Naive thymus-derived CD8-positive, alpha-beta T cell (primary cell): ENCODE measurements at regions not wholly inside any gene's neighbourhood (a gene's known extent, or its start where the extent isn't known, plus 50 kb on each side); places are given as distances from the start of the nearest gene placed in this dataset.
"Not testable (repeated sequence)": the region's sequence is repeated elsewhere in the genome, so short reads cannot be mapped to it uniquely, and the experiment has no call there.

Experiments
- ATAC-seq, 2 donors: fragments of 150-1000 bp; cut with Tn5 transposase in 1 of 2; sonication (Bioruptor Pico), chemical (Tn5 transposase) in 1 of 2; 1 replicate in 1 of 2; 2 replicates in 1 of 2; pipeline ENCODE4 v1.10.0; 2021; ENCODE audit warnings: mild to moderate bottlenecking in 2 of 2, moderate library complexity in 2 of 2
- POLR2A ChIA-PET: fragments of 350-600 bp; sonication (Branson Sonifier 250); formaldehyde crosslinking; loops from one replicate; lab custom pipeline; 2021; ENCODE audit warnings: antibody characterized with exemption; lab: Charles Lee
- DNase-seq, 10 donors: peaks; one replicate each; pipeline versions ENCODE4 v3.0.0 to v3.0.0-alpha.2; 2020 to 2022
- H3K27ac Mint-ChIP-seq, 10 donors: one replicate each; pipeline ENCODE4 v1.8.0; 2020 to 2022; ENCODE audit warnings: mild to moderate bottlenecking in 10 of 10, mixed read lengths in 10 of 10, moderate library complexity in 4 of 10, inconsistent platforms in 1 of 10
- H3K27me3 Mint-ChIP-seq, 5 donors: one replicate each; pipeline ENCODE4 v1.8.0; 2021 to 2022; ENCODE audit warnings: mixed read lengths in 5 of 5
- H3K36me3 Mint-ChIP-seq, 3 donors: one replicate each; pipeline ENCODE4 v1.8.0; 2020 to 2022; ENCODE audit warnings: mixed read lengths in 3 of 3, mild to moderate bottlenecking in 2 of 3, inconsistent platforms in 1 of 3
- H3K4me1 Mint-ChIP-seq, 4 donors: one replicate each; pipeline ENCODE4 v1.8.0; 2021 to 2022; ENCODE audit warnings: mixed read lengths in 4 of 4
- H3K4me3 Mint-ChIP-seq, 10 donors: one replicate each; pipeline ENCODE4 v1.8.0; 2020 to 2022; ENCODE audit warnings: mild to moderate bottlenecking in 10 of 10, mixed read lengths in 10 of 10, moderate library complexity in 6 of 10, inconsistent platforms in 1 of 10
- H3K9me3 Mint-ChIP-seq, 9 donors: one replicate each; pipeline ENCODE4 v1.8.0; 2020 to 2022; ENCODE audit warnings: mixed read lengths in 9 of 9, mild to moderate bottlenecking in 3 of 9, inconsistent platforms in 1 of 9, moderate library complexity in 1 of 9

GRCh38 chr11:115653926-115654325 is 149.7 kb upstream of the CADM1 start:
- Mint-ChIP-seq H3K9me3 (peaks cover 0 to 11% (median 0%) of the 10 kb centered on the region in 9 donors), H3K27me3 (peaks cover 11 to 78% (median 36%) of the 10 kb centered on the region in 5 donors), H3K36me3 (peaks cover 0 to 6% (median 0%) of the 10 kb centered on the region in 3 donors), H3K4me1 (no peaks in the 10 kb centered on the region), H3K27ac (no peak overlapping the region), H3K4me3 (no peak overlapping the region)
- ATAC-seq (no peak), DNase-seq (no peak)
- POLR2A ChIA-PET: no interaction called here

GRCh38 chr11:115653076-115653475 is 148.9 kb upstream of the CADM1 start:
- Mint-ChIP-seq H3K9me3 (peaks cover 0 to 12% (median 0%) of the 10 kb centered on the region in 9 donors), H3K27ac (no peak overlapping the region), H3K4me1 (no peaks in the 10 kb centered on the region), H3K36me3 (peaks cover 0 to 5% (median 0%) of the 10 kb centered on the region in 3 donors), H3K4me3 (no peak overlapping the region), H3K27me3 (peaks cover 9 to 69% (median 31%) of the 10 kb centered on the region in 5 donors)
- DNase-seq (no peak), ATAC-seq (no peak)
- POLR2A ChIA-PET: no interaction called here

GRCh38 chr11:115652496-115652895 is 148.3 kb upstream of the CADM1 start:
- ATAC-seq: no peak
- POLR2A ChIA-PET: interaction anchor here (0.6 kb wide), 1 partner anchor 376 kb away, joined by 3 read pairs; no protein-coding TSS in a partner anchor
- Mint-ChIP-seq H3K27ac (no peak overlapping the region), H3K36me3 (peaks cover 0 to 5% (median 0%) of the 10 kb centered on the region in 3 donors), H3K4me1 (no peaks in the 10 kb centered on the region), H3K9me3 (peaks cover 0 to 12% (median 0%) of the 10 kb centered on the region in 9 donors), H3K4me3 (no peak overlapping the region), H3K27me3 (peaks cover 9 to 65% (median 31%) of the 10 kb centered on the region in 5 donors)
- DNase-seq: no peak

- Mint-ChIP-seq H3K4me3 (no peak overlapping the region), H3K9me3 (peaks cover 0 to 11% (median 0%) of the 10 kb centered on the region in 9 donors), H3K4me1 (no peaks in the 10 kb centered on the region), H3K36me3 (peaks cover 0 to 5% (median 0%) of the 10 kb centered on the region in 3 donors), H3K27ac (no peak overlapping the region), H3K27me3 (peaks cover 8 to 61% (median 29%) of the 10 kb centered on the region in 5 donors)
- DNase-seq (no peak), ATAC-seq (no peak)
- POLR2A ChIA-PET: interaction anchor here (0.6 kb wide), 1 partner anchor 376 kb away, joined by 3 read pairs; no protein-coding TSS in a partner anchor
Observed at GRCh38 chr11:115652094-115652493, 147.9 kb upstream of the CADM1 start.

- Mint-ChIP-seq H3K27me3 (peaks cover 8 to 52% (median 21%) of the 10 kb centered on the region in 5 donors), H3K36me3 (peaks cover 0 to 5% (median 0%) of the 10 kb centered on the region in 3 donors), H3K4me1 (no peaks in the 10 kb centered on the region), H3K27ac (no peak overlapping the region), H3K4me3 (no peak overlapping the region), H3K9me3 (peaks cover 0 to 9% (median 0%) of the 10 kb centered on the region in 9 donors)
- DNase-seq (no peak), ATAC-seq (no peak)
- POLR2A ChIA-PET: no interaction called here
Observed at GRCh38 chr11:115649461-115649860, 145.2 kb upstream of the CADM1 start.

GRCh38 chr11:115645631-115646317 is 141.6 kb upstream of the CADM1 start:
- Mint-ChIP-seq H3K27ac (no peak overlapping the region), H3K4me3 (no peak overlapping the region), H3K36me3 (peaks cover 0 to 5% (median 0%) of the 10 kb centered on the region in 3 donors), H3K4me1 (peaks cover 0 to 2% (median 0%) of the 10 kb centered on the region in 4 donors), H3K27me3 (peaks cover 4 to 35% (median 18%) of the 10 kb centered on the region in 5 donors), H3K9me3 (peaks cover 0 to 7% (median 0%) of the 10 kb centered on the region in 9 donors)
- POLR2A ChIA-PET: no interaction called here
- no peak for DNase-seq
- ATAC-seq: no peak

GRCh38 chr11:115644856-115645255 is 140.6 kb upstream of the CADM1 start:
- no peak for ATAC-seq
- POLR2A ChIA-PET: no interaction called here
- H3K4me3 Mint-ChIP-seq: no peak overlapping the region
- peaks cover 0 to 5% (median 0%) of the 10 kb centered on the region in 3 donors for H3K36me3 Mint-ChIP-seq
- H3K4me1 Mint-ChIP-seq: peaks cover 0 to 2% (median 0%) of the 10 kb centered on the region in 4 donors
- H3K27me3 Mint-ChIP-seq: peaks cover 4 to 31% (median 16%) of the 10 kb centered on the region in 5 donors
- peaks cover 0 to 7% (median 0%) of the 10 kb centered on the region in 9 donors for H3K9me3 Mint-ChIP-seq
- no peak overlapping the region for H3K27ac Mint-ChIP-seq
- no peak for DNase-seq

GRCh38 chr11:115643549-115644270 is 139.5 kb upstream of the CADM1 start:
- DNase-seq (no peak), ATAC-seq (no peak)
- Mint-ChIP-seq H3K9me3 (peaks cover 0 to 9% (median 0%) of the 10 kb centered on the region in 9 donors), H3K4me1 (peaks cover 0 to 4% (median 0%) of the 10 kb centered on the region in 4 donors), H3K27me3 (peaks cover 4 to 31% (median 18%) of the 10 kb centered on the region in 5 donors), H3K36me3 (peaks cover 0 to 1% (median 0%) of the 10 kb centered on the region in 3 donors), H3K27ac (no peak overlapping the region), H3K4me3 (no peak overlapping the region)
- POLR2A ChIA-PET: no interaction called here

- Mint-ChIP-seq H3K27me3 (peaks cover 4 to 31% (median 17%) of the 10 kb centered on the region in 5 donors), H3K4me1 (peaks cover 0 to 4% (median 0%) of the 10 kb centered on the region in 4 donors), H3K9me3 (peaks cover 0 to 9% (median 0%) of the 10 kb centered on the region in 9 donors), H3K36me3 (no peaks in the 10 kb centered on the region), H3K27ac (no peak overlapping the region), H3K4me3 (no peak overlapping the region)
- no peak for ATAC-seq
- no peak for DNase-seq
- POLR2A ChIA-PET: no interaction called here
Observed at GRCh38 chr11:115642660-115643059, 138.4 kb upstream of the CADM1 start.

- Mint-ChIP-seq H3K27ac (no peak overlapping the region), H3K4me1 (peaks cover 0 to 4% (median 0%) of the 10 kb centered on the region in 4 donors), H3K4me3 (no peak overlapping the region), H3K36me3 (no peaks in the 10 kb centered on the region), H3K9me3 (peaks cover 0 to 3% (median 0%) of the 10 kb centered on the region in 9 donors), H3K27me3 (peaks cover 0 to 12% (median 7%) of the 10 kb centered on the region in 5 donors)
- no peak for DNase-seq
- POLR2A ChIA-PET: no interaction called here
- no peak for ATAC-seq
Observed at GRCh38 chr11:115637599-115638241, 133.5 kb upstream of the CADM1 start.

- no peaks in the 10 kb centered on the region for H3K36me3 Mint-ChIP-seq
- H3K9me3 Mint-ChIP-seq: peaks cover 0 to 4% (median 0%) of the 10 kb centered on the region in 9 donors
- POLR2A ChIA-PET: no interaction called here
- ATAC-seq (no peak), DNase-seq (no peak)
- H3K4me3 Mint-ChIP-seq: no peak overlapping the region
- peaks cover 0 to 9% (median 2%) of the 10 kb centered on the region in 5 donors for H3K27me3 Mint-ChIP-seq
- peaks cover 0 to 2% (median 0%) of the 10 kb centered on the region in 4 donors for H3K4me1 Mint-ChIP-seq
- H3K27ac Mint-ChIP-seq: no peak overlapping the region
Observed at GRCh38 chr11:115636753-115637527, 132.7 kb upstream of the CADM1 start.

- POLR2A ChIA-PET, H3K9me3 Mint-ChIP-seq, H3K27ac Mint-ChIP-seq, DNase-seq, H3K4me1 Mint-ChIP-seq, H3K4me3 Mint-ChIP-seq, H3K36me3 Mint-ChIP-seq, ATAC-seq: not testable (repeated sequence)
- peaks cover 4 to 23% (median 5%) of the 10 kb centered on the region in 5 donors for H3K27me3 Mint-ChIP-seq
Observed at GRCh38 chr11:115633977-115634376, 129.8 kb upstream of the CADM1 start.
